DMS53 (cell line): ENCODE measurements at regions not wholly inside any gene's neighbourhood (a gene's known extent, or its start where the extent isn't known, plus 50 kb on each side); places are given as distances from the start of the nearest gene placed in this dataset.
"Not testable (repeated sequence)": the region's sequence is repeated elsewhere in the genome, so short reads cannot be mapped to it uniquely, and the experiment has no call there.

Source experiments
- DNase-seq: peaks from one replicate; lab custom pipeline; 2025; lab: John Stamatoyannopoulos, UW

DNA sequence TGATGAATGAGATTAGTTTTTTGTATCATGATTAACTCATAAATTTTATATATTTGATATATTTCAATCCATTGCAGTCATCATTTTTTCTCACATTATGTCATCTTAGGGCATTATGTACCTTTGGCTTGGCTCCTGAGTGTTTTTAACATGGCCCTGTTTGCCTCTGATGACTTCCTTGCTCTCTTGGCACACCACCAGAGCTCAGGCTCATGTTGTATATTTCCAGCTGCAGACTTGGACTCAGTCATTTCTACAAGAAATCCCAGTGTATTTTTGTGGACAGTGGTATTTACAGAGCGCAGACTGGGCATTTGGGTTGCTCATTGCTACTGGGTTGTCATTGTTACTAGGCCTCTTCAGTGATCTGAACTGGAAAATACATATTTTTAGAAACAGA, 188.5 kb downstream of the ADRA2A start:
- DNase-seq: no peak

DNA sequence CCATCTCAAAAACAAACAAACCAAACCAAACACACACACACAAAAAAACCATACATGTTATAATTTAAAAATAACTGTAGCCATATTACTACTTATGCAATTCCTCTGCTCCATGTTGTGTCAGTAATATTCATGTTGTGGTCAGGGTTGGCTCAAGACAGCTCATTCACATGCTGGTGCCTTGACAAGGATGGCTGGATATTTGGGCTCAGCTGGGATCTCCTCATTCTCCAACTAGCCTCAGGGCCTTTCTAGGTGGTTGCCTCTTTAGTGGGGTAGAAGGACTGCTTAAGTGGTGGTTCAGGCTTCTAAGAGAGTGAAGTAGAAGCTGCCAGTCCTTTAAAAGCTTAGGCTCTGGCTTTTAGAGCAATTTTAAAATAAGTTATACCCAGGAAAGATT, 189.3 kb downstream of the ADRA2A start:
- no peak for DNase-seq

DNA sequence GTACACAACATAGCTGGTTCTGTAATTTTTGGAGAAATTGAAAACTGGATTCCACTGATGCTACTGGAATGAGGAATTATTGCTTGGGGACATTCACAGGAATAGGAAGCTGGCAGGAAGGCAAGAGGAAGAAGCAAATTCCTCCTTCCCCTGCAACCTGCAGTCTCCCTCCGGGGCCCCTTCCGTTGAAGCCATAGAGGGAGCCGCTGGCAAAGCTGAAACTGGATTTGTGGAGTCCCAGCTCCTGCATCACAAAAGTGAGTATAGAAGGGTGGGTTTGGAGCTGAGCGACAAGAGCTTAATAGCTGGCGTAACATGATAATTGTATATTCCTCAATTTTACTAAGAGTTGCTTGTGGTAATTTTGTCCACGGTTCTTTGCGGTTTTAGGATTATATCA, 190.8 kb downstream of the ADRA2A start:
- no peak for DNase-seq

DNA sequence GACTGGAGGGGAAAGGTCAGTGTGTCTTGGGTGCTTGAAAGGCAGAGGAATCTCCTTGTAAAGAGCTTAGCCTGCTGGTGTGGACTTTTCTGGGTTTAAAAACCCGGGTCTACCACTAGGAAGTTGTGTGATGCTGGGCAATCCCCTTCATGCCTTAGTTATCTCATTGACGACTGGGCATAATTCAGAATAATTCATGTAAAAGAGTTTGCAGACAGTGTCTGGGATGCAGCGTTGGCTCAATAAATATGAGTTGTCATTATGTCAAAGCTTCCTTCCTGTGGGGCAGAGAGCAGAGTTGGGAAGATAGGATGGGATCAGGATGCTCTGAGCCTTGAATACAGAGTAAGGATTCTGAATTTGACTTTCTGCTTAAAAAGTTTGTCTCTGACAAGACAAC, 196.4 kb downstream of the ADRA2A start:
- DNase-seq: no peak

DNA sequence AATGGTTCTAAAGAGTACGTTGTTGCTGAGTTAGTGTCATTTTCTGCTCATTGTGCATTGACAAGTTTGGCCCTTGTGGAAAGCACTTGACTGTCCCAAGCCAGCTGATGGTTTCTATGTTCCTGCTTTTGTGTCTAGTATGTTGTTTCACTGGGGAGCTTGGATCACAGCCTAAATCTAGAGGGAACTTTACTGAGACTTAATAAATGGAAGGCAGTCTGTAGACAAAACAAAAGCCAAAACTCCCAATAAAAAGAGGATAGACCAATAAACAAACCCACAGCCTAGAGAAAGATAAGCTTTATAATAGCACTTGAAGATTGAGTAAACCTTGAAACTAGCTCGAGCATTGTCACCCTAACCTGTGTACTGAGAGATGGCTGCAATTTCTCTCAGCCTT, 196.8 kb downstream of the ADRA2A start:
- no peak for DNase-seq

DNA sequence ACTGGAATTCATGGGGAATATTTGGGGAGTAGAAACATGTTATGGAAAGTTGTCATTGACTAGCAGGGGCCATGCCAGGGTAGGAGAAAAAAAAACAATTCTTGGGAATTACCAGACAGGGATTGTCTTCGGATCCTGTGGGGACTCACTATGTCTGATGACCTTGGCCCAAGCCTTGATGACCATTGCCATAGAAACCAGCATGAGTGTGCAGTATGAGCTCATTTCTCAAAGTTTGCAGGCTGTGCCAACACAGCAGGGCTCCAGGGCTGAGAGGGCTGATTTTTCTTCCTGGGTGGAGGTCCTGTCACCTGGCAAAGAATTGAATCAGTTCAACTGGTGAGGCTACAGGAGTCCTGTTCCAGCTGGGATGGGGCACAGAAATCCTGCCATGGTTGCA, 198.3 kb downstream of the ADRA2A start:
- DNase-seq: peak; percentile 51

DNA sequence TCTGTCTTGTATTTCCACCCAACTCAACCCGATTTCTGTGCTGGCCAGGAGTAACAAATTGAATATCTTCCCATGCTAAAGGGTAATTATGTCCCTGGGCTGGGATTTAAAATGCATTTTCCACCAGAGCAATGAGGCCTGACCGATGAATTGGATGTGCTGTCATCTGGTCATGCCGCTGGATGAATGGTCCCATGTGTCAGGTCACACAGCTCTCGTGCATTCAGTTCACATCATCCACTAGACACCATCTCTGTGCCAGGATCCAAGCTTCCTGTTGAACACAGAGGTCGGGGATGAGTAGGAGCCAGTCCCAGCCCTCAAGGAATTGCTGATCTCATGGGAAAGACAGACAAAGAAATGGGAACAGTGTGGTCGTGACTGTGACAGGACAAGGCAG, 200.8 kb downstream of the ADRA2A start:
- no peak for DNase-seq

DNA sequence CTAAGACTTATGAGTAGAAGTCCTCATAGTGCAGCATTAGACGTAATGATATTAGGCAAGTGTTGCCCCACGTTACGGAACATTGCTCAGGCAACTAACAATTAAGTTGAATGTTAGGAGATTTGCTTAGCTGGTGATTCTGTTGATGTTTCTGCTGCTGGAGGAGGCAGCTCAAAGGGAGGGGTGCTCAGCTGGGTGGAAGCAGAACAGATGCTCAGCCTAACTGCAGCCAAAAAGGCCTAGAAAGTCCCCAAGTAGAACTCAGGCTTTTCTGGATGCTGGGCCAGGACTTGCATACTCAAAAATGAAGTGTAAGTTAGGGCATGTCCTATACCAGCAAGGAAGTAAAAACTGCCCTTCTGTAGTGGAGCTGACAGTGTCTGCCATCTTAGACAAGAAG, 201.4 kb downstream of the ADRA2A start:
- DNase-seq: no peak

DNA sequence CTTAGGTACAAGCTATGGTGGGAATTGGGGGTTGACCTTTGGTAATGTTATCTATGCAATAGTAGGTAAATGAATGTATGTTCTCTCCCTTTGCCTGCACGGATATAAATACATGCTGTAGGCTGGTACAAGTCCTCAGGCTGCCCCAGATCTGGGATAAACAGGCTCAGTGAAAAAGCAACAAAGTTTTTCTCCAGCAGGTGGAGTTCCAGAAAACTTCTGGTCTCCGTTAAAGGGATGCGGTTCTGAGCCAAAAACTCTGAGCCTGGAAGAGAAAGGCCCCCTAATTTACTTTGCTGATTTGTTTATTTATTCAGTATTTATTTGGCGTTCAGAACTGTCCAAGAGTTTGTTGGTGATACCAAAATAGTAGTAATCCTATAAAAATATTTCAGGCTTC, 204.7 kb downstream of the ADRA2A start:
- DNase-seq: peak; percentile 28

DNA sequence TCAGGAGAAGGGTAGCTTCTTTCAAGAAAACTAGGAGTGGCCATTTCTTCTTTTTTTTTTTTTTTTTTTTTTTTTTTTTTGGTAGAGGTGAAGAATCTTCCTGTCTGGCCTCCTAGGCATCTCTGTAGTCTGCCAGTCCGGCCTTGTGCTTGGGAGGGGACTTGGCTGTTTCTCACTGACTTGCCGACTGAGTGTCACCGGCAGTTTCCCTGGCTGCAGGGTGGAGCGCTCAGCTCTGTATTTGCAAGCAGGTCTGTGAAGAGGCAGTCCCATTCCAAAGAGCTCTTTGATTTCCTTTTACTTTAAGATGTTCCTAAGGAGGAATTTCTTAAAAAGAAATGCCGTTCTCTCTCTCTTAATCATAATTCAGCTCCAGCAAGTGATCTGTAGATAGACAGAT, 212.6 kb downstream of the ADRA2A start:
- no peak for DNase-seq

DNA sequence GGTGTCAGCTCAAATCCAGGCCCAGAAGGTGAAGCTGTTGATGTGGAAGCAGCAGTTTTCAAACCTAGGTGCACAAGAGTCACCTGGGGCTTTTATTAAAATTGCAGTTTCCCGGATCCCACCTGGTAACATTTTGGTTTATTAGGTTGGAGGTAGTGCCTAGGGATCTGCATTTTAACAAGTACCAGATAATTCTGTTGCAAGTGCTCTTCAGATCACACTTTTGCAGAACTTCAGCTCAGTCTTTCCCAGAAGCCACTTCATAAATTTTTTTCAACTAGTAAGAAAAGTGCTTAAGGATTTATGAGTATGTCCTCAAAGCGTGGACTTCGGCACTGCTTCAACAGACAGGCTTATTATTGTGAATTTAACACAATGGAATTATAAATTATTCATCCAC, 213.8 kb downstream of the ADRA2A start:
- DNase-seq: no peak

DNA sequence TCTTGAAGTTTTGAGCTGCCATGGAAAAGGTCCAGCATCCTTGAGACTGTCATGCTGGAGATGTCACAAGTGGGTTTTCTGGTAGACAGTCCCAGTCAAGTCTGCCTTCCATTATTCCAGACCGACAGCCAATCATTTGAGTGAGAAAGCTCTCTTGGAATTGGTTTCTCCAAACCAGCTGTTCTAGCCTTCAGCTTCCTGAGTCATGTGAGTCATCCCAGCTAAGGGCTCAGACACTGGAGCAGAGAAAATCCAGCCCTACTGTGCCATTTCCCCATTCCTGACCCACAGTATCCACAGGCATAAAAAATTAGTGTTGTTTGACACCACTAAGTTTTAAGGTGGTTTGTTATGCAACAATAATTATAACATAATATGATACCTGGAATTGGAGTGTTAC, 219.0 kb downstream of the ADRA2A start:
- DNase-seq: peak; percentile 11

DNA sequence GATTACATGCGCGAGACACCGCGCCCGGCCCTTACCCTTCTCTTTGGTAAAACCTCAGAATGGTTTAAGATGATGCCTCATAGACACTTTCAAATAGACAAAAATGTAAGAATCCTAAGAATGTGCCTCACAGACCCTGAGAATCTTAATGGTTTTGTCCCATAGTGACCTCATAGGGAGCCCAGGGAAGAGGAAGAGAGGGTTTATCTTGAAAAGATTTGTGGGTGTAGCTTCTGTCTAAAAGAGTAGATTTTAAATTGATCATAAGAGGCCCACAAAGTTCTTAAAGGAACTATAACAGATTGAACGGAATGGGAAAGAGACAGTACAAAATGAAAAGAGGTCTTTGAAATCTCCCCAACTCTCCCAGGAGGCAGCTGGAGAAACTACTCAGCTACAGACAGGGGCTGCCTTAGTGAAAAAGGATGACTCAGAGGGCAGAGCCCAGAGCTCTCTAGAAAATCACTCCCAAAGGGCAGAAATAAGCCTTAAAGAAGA, 220.6 kb downstream of the ADRA2A start:
- no peak for DNase-seq

DNA sequence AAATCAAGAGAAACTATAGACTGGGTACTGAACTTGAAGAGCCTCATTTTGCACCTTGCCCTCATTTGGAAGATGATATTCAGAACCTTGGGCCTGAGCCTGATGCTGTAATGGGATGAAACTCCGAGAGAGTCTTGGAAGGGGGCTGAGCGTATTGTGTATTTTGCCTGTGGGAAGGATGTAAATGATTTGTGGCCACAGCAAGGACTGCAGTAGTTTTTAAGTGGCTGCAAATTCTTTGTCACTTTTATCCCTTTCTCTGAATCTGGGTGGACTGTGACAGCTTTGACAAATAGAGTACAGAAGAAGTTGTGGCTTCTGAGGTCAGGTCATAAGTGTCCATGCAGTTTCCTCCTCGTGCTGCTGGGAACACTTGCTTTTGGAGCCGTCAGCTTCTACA, 221.2 kb downstream of the ADRA2A start:
- no peak for DNase-seq

DNA sequence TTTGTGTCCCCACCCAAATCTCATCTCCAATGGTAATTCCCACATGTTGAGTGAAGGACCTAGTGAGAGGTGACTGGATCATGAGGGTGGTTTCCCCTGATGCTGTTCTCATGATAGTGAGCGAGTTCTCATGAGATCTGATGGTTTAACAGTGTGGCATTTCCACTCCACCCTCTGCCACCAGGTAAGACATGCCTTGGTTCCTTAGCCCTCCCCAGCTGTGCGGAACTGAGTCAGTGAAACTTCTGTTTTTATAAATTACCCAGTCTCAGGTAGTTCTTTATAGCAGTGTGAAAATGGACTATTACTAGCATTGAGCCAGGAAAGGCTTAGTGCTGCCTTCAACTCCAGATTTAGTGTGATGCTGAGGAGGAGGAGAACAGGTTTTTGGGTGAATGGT, 222.2 kb downstream of the ADRA2A start:
- no peak for DNase-seq

DNA sequence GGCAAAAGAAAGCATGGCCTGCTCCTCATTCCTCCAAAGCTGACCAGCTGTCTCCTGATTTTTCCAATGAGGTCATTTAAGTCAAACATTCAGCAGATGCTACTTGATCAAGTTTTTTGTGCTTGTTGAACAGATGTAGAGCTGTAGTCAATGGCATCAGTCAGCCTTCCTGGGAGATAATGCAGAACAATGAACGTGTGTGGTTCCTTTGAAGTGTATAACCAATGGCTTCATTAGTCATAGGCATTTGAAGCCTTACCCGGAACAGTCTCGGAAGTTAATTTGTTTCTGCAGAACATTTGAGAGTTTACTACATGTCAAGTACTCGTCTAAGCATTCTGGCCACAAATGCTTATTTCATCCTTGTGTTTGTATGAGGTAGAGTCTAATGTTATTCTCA, 227.1 kb downstream of the ADRA2A start:
- peak; percentile 35 for DNase-seq

DNA sequence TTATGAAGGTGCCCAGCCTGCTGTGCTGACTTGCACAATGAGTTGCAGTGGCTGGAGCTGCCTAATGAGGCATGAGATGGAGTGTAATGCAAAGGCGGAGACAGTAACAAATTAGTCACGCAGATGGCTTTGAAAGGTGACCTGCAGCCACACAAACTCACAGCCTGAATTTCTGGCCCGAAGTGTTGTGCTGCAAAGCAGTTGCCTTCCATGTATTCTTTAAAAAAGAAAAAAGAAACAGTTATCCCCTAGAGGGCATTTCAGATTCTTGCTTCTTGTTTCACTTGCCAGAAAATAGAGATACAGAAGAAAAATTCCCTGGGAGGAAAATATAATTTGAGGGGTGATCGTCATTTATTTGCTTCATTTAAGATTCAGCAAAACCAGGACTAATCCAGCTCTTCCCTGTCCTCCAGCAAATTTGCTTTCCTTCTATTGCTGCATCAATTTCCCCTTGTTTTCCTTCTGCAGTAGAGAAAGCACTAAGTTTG, 239.9 kb downstream of the ADRA2A start:
- no peak for DNase-seq

DNA sequence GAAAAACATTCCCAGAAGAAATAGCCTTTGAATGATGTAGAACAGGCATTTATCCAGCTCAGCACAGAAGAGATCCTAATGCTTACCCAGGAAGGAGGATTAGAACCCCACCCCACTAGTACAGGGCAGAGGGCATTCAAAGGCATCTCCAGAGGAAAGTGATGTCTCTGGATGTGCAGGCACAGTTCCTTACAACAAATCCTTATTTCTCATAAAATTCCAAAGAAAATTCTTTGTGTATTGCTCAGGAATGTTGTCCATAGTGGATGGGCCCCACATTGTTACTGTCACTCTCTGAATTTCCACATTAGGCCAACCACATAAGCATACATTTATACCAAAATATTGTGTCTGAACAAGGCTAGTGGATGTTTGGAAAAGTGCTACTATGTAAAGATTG, 243.0 kb downstream of the ADRA2A start:
- DNase-seq: no peak

DNA sequence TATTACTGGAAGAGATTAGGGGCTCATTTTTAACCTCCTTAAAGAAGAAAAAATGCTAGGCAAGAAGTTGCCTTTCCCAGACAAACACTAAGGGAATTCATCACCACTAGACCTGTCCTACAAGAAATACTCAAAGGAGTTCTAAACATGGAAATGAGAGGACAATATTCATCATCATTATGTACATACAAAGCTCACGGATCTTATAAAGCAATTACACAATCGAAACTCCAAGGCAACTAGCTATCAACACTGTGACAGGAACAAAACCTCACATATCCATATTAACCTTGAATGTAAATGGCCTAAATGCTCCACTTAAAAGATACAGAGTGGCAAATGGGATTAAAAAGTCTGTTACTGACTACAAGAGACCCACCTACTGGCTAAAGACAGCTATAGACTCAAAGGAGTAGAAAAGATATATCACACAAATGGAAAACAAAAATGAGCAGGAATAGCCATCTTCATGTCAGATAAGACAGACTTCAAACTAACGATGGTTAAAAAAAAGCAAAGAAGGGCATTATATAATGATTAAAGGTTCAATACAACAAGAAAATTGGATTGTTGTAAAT, 246.6 kb downstream of the ADRA2A start:
- peak; percentile 60 for DNase-seq

DNA sequence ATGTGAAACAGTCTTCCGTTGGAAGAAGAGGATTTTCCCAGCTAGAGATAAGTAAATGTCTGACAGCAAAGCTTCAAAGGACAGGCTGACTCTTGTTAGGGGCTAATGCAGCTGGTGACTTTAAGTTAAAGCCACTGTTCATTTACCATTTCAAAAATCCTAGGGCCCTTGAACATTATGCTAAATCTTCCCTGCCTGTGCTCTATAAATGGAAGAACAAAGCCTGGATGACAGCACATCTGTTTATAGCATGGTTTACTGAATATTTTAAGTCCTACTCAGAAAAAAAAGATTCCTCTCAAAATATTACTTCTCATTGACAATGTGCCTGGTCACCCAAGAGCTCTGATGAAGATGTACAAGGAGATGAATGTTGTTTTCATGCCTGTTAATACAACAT, 255.3 kb downstream of the ADRA2A start:
- DNase-seq: not testable (repeated sequence)

DNA sequence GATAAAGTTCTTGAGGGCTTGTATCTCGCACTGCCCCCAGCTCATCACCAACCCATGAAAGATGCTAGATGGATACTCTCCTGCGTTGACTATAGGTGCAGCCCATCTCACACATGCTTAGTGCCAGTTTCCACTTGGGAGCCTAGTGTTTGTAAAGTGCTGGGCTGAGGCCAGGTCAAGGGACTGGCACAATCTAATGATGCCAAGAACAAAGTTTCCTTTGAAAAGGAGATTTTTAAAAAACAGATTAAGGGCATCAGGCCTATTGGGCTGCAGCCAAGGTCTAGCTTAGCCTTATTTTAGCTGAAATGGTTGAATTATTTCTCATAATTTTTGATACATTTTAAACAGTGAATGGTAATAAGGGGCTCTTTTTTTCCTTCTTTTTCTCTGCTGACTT, 259.0 kb downstream of the ADRA2A start:
- DNase-seq: no peak

DNA sequence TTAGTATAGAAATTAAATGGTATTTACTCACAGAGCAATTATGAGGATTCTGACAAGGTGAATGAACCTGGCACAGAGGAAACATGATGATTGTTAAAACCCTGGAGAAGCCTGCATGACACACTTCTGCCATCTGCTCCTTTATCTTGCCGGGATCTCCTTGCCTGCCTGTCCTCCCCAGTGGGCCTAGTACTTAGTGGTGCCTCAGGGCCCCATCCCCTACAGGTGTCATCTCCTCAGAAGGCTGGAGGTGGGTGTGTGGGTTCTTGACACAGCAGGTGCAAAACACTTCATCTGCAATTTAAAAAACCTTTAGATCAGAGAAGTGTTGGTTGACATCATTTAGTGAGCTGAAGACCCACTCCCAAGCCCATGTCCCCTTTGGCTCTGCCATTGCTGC, 261.2 kb downstream of the ADRA2A start:
- no peak for DNase-seq

DNA sequence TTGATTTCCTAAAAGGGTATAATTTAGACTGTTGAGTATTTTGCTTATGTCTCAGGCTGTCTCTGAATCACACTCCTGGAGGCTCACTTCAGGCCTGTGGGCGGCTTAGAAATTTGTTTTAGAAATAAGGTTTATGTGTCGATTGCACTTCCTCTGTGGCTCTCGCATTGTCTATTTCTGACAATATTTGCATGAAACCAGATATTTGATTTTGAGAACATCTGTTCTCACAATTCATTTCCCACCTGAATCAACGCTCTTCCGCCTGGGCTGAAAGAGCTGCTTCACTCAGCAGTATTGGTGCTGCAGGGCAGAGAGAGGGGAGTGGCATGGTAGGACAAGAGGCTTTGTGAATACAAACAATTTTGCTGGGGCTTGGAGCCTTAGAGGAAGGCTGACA, 262.0 kb downstream of the ADRA2A start:
- DNase-seq: no peak

DNA sequence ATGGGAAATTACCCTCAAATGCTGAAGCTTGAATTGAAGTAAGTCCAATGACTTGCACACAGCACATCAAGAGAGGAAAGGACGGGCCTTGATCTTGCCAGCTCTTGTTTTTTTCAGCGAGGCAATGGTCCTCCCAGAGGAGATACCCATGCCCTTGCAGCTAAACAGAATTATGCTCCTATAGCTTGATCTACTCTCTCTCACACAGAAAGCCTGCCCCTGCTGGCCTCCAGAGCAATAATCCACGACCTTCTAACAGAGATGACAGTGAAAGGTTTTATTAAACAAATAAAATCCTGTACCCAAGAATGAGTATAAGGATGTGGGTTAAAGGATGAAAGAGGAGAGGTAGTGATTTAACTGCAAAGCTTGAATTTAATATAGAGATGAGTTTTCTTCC, 268.0 kb downstream of the ADRA2A start:
- DNase-seq: peak; percentile 55
